Urinary bladder (tissue), 3 donors: ENCODE measurements at regions not wholly inside any gene's neighbourhood (a gene's known extent, or its start where the extent isn't known, plus 50 kb on each side); places are given as distances from the start of the nearest gene placed in this dataset.

Experiments used
- DNase-seq: peaks from one replicate; pipeline ENCODE4 v3.0.0-alpha.2; 2015; ENCODE audit errors: extremely low spot score
- H3K27ac ChIP-seq: one replicate; pipeline ENCODE4 v1.5.1; 2013; ENCODE audit warnings: low read depth, mild to moderate bottlenecking, moderate library complexity
- H3K36me3 ChIP-seq: one replicate; pipeline ENCODE4 v1.6.1; 2013; ENCODE audit warnings: mild to moderate bottlenecking, moderate library complexity; ENCODE audit not compliant: insufficient read depth
- H3K4me1 ChIP-seq: one replicate; pipeline ENCODE4 v1.6.1; 2013; ENCODE audit warnings: mild to moderate bottlenecking, moderate library complexity; ENCODE audit not compliant: insufficient read depth
- H3K4me3 ChIP-seq: one replicate; pipeline ENCODE4 v1.5.1; 2013; ENCODE audit warnings: low read depth, low read length
- WGBS: extraction: QIAGEN DNeasy Blood & Tissue Kit; methylation state at CpG from one replicate; pipeline ENCODE4 v1.1.7; 2013; 5-methylcytosine and 5-hydroxymethylcytosine counted together
- donor health status: healthy with polysubstance abuse.
- donor health status: healthy.

DNA sequence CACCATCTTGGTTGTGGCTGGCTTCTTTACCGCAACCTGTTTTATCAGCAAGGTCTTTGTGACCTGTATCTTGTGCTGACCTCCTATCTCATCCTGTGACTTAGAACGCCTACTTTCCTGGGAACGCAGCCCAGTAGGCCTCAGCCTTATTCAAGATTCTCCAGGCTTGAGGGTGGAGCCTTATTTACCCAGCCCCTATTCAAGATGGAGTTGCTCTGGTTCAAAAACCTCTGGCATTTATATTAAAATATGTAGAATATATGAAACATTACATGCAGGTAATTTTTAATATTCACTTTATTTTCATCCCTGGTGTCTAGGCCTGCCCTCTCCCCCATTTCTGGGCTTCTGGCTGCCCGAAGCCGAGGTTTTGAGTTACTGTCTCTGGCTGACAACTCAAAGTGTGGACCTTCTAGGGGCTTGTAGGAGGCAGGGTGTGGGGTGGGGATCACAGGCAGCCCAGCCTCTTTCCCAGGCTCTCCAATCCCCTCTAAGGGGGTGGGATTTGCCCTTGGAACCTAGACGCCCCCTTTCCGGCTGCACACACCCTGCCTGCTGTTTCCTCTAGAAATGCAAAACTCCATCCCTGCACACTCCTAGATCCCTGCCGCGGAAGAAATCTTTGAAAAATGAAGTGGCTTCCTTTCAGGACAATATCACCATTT, 152.0 kb downstream of the KCNJ12 start:
- Histone ChIP-seq H3K27ac (no peak overlapping the region), H3K4me3 (no peak overlapping the region), H3K4me1 (no peaks in the 10 kb centered on the region), H3K36me3 (no peaks in the 10 kb centered on the region)
- DNase-seq, result no peak
- 72% methylated on average over 9 of the region's 9 CpGs for WGBS

DNA sequence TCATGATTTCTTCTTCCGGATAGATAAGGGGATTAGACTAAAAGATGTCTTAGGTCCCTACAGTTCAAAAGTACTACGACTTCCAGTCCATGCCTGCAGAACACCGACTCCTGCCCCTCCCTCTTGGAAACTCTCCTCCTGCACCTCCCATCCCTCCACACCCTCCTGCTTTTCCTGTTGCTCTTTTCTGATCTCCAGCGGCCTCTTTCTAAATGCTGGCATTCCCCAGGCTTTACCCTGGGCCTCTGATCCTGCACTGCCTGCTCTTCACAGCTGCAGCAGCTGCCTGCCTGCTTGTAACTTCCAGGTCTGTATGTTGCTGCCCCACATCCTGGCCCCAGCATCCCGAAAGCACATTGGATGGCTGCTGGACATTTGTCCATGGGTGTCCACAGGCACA, 154.2 kb downstream of the KCNJ12 start:
- no peak for DNase-seq
- WGBS, result 50% methylated on average over 5 of the region's 5 CpGs
- H3K4me3 ChIP-seq, result no peak overlapping the region
- no peaks in the 10 kb centered on the region for H3K36me3 ChIP-seq
- H3K27ac ChIP-seq, result no peak overlapping the region
- H3K4me1 ChIP-seq, result no peaks in the 10 kb centered on the region

DNA sequence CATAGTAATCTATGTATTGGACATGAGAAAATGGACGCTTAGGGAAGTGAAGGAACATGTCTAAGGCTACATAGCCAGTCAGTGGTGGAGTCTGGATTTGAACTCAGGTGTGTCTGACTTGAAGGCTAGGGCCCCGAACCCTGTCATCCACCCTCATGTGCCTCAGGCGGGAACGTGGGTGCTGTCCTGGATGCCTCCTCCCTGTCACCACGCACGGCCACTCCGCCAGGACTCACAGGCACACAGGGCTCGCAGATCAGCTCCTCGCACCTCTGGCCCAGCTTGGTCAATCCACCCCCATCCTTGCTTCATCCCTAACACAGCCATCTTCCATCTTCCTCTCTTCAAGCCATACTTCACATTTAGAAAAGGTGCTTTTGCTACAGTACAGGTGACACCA, 154.7 kb downstream of the KCNJ12 start:
- no peak for DNase-seq
- Histone ChIP-seq H3K27ac (no peak overlapping the region), H3K36me3 (no peaks in the 10 kb centered on the region), H3K4me1 (no peaks in the 10 kb centered on the region), H3K4me3 (no peak overlapping the region)
- 94% methylated on average over 9 of the region's 9 CpGs for WGBS

DNA sequence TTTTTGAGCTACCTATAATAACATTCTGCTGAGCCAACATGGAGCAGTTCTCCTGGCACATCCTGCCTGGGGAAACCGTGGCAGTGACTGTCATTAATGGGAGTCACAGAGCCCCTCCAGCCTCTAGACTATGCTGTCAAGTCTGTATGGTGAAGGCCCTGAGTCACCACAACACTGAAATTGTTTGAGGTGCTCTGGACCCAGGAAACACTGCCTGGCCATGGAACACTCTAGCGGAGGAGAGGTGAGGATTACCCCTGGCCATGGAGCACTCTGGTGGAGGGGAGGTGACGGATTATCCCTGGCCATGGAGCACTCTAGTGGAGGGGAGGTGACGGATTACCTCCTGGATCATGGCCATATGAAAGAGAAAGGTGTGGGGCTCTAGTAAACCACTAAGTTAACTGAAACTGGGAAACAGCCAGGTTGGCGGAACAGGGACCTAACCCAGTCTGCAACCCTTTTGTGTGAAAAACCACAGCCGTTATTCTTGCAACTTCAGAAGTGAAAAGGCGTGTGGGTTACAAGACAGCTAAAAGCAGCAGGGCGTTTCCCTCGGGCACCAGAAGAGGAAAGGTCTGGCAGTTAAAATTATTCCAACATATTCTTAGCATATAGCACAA, 156.7 kb downstream of the KCNJ12 start:
- H3K4me3 ChIP-seq, result no peak overlapping the region
- WGBS, result 94% methylated on average over 9 of the region's 9 CpGs
- no peak overlapping the region for H3K27ac ChIP-seq
- H3K36me3 ChIP-seq, result no peaks in the 10 kb centered on the region
- no peak for DNase-seq
- no peaks in the 10 kb centered on the region for H3K4me1 ChIP-seq

DNA sequence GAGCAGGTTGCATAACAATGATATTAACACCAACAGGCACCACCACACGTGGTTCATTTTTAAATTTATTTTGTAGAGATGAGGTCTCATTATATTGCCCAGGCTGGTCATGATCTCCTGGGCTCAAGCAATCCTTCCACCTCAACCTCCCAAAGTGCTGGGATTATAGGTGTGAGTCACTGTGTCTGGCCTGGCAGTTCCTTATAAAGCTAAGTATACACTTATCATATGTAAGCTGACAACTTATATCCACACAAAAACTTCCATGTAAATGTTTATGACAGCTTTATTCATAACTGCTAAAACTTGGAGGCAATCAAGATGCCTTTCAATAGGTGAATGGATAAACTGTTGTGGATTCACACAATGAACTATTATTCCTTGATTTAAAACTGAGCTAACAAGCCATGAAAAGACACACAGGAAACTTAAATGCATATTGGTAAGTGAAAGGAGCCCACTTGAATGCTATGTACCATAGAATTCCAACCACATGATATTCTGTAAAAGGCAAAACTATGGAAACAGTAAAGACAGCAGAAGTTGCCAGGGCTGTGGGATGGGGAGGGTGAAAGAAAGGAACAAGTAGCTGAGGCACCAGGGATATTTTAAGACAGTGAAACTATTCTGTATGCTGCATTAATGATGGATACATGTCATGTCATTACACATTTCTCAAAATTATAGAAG, 156.5 kb upstream of the KCNJ18 start:
- WGBS, result 24% methylated on average over 1 of the region's 1 CpG
- Histone ChIP-seq H3K36me3 (no peaks in the 10 kb centered on the region), H3K27ac (no peak overlapping the region), H3K4me1 (no peaks in the 10 kb centered on the region), H3K4me3 (no peak overlapping the region)
- no peak for DNase-seq

DNA sequence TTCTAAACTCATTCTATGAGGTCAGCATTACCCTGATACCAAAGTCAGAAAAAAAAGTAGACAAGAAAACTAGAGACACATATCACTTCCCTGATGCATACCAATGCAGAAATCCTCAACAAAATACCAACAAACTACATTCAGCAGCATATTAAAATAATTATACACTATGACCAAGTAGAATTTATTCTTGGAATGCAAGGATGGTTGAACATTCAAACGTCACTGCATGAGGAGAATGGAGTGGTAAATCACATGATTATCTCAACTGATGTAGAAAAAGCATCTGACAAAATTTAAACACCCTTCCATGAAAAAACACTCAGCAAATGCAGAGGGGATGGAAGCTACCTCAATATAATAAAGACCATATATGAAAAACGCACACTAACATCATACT, 155.0 kb upstream of the KCNJ18 start:
- Histone ChIP-seq H3K27ac (no peak overlapping the region), H3K36me3 (no peaks in the 10 kb centered on the region), H3K4me1 (no peaks in the 10 kb centered on the region), H3K4me3 (no peak overlapping the region)
- 94% methylated on average over 2 of the region's 2 CpGs for WGBS
- DNase-seq, result no peak

DNA sequence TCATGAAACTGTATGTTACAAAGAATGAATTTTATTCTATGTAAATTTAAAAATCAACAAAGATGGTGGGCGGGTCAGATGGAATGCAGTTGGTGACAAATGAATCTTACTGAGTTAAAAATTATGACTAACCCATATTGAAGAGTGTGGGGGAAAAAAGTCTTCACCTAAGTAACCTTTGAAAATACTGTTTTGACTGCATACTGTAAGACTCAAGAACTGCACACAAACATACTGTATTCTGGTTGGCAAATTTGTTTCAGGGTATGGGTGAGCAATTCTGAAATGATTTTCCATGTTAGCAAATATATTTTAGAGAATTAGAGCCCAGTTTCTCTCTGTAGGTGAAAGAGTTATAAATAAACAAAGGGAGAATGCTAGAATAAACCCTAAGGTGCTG, 153.7 kb upstream of the KCNJ18 start:
- no peaks in the 10 kb centered on the region for H3K36me3 ChIP-seq
- 99% methylated on average over 1 of the region's 1 CpG for WGBS
- no peaks in the 10 kb centered on the region for H3K4me1 ChIP-seq
- H3K27ac ChIP-seq, result no peak overlapping the region
- DNase-seq, result no peak
- no peak overlapping the region for H3K4me3 ChIP-seq

DNA sequence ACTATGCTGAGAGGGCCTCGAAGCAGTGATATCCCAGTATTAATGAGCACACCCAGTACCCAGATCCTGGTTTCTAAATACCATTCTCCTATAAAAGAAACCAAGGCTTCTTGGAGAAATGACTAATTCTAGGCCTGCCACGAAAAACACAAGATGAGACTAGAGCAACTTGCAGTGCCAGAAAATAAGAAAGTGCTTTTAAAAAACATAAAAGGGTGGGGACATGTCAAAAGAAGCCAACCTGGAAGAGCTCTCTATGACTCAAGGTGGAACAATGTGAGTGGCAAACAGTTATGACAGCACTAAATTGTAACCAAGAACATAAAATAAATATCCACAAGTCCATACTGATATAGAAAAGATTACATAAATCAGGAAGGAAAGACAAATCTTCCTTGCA, 153.2 kb upstream of the KCNJ18 start:
- H3K4me1 ChIP-seq, result no peaks in the 10 kb centered on the region

DNA sequence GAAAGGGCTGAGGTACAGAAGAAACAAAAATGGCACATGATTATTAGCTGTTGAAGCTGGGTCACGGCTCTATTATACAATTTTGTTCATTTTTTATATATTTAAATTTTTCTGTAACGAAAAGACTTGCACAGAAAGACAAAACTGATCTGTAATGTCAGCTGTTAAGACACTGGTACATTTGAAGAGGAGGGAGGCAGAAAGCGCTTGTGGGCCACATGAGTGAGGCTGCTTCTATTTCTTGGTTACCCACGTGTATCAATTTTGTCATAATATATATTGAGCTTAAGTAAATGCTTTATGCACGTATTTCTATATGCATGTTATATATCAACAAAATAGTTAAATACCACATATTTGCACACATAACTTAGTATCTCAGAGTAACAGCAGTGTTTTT, 151.8 kb upstream of the KCNJ18 start:
- Histone ChIP-seq H3K4me1 (no peaks in the 10 kb centered on the region), H3K4me3 (no peak overlapping the region), H3K36me3 (no peaks in the 10 kb centered on the region), H3K27ac (no peak overlapping the region)
- no peak for DNase-seq
- 93% methylated on average over 5 of the region's 5 CpGs for WGBS

More for the DNA sequence above, 153.2 kb upstream of the KCNJ18 start:
- DNase-seq, result no peak
- no peak overlapping the region for H3K27ac ChIP-seq
- H3K36me3 ChIP-seq, result no peaks in the 10 kb centered on the region
- 43% methylated on average over 2 of the region's 2 CpGs for WGBS
- H3K4me3 ChIP-seq, result no peak overlapping the region

DNA sequence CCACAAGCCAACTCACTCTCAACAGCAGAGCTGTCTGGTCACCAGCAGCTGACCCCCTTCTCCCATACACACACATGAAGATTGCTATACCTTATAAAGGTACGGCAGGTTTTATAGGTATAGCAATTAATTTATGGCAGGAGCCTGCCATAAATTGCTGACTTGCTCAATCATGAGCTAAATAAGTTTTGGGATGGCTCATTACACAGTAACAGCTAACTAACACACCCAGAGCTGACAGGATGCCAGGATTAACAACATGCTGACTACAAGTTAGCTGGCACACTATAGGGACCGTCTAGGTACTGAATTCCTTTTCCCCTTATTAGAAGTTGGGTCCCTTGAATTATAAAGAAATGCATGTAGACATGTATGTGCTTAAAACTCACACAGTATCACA, 150.3 kb upstream of the KCNJ18 start:
- 72% methylated on average over 2 of the region's 2 CpGs for WGBS
- DNase-seq, result no peak

DNA sequence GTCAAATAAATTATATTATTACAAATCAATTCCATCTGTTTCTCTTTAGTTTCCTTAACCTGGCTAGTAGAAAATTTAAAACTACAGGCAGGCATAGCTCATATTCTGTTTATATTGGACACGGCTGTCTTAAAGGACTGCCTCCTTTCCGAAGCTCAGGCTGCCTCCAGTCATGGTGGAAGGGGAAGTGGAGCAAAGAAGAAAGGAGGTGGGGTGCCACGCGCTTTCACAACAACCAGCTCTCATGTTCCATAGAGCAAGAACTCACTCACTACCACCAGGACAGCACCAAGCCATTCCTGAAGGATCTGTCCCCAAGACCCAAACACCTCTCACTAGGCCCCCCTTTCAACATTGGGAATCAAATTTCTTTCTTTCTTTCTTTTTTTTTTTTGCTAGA, 149.3 kb upstream of the KCNJ18 start:
- H3K4me3 ChIP-seq, result no peak overlapping the region
- no peak overlapping the region for H3K27ac ChIP-seq
- no peak for DNase-seq
- no peaks in the 10 kb centered on the region for H3K4me1 ChIP-seq
- no peaks in the 10 kb centered on the region for H3K36me3 ChIP-seq
- 78% methylated on average over 4 of the region's 4 CpGs for WGBS

More for the DNA sequence above, 150.3 kb upstream of the KCNJ18 start:
- no peak overlapping the region for H3K27ac ChIP-seq
- no peaks in the 10 kb centered on the region for H3K4me1 ChIP-seq
- no peak overlapping the region for H3K4me3 ChIP-seq
- H3K36me3 ChIP-seq, result no peaks in the 10 kb centered on the region

DNA sequence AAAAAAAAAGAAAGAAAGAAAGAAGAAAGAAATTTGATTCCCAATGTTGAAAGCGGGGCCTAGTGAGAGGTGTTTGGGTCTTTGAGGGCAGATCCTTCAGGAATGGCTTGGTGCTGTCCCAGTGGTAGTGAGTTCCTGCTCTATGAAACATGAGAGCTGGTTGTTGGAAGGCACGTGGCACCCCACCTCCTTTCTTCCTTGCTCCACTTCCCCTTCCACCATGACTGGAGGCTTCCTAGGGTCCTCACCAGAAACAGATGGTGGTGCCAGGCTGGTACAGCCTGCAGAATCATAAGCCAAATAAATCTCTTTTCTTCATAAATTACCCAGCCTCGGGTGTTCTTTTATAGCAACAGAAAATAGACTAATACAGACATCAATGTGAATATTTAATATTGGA, 147.3 kb upstream of the KCNJ18 start:
- no peak for DNase-seq
- no peaks in the 10 kb centered on the region for H3K4me1 ChIP-seq
- H3K27ac ChIP-seq, result no peak overlapping the region
- H3K36me3 ChIP-seq, result no peaks in the 10 kb centered on the region
- no peak overlapping the region for H3K4me3 ChIP-seq
- 89% methylated on average over 3 of the region's 3 CpGs for WGBS

DNA sequence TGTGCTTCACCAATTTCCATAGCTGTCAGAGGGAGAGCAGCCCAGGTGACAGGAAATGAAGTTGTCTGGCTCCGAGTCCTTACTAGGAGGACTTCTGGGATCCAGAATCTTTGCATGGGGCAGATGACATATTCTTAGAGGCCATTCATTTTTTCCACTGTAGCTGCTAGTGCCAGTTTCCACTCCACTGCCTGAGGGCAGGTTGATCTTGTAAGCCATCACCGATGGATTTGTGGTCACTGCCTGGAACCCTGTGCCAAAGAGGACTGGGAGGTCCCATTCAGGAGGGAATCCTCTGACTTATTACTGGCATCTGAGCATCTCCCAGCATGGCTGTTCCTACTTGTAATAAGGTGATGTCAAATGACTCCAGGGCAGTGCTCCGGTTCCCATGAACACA, 144.1 kb upstream of the KCNJ18 start:
- 83% methylated on average over 3 of the region's 3 CpGs for WGBS
- Histone ChIP-seq H3K27ac (no peak overlapping the region), H3K4me1 (no peaks in the 10 kb centered on the region), H3K36me3 (no peaks in the 10 kb centered on the region), H3K4me3 (no peak overlapping the region)
- DNase-seq, result no peak

DNA sequence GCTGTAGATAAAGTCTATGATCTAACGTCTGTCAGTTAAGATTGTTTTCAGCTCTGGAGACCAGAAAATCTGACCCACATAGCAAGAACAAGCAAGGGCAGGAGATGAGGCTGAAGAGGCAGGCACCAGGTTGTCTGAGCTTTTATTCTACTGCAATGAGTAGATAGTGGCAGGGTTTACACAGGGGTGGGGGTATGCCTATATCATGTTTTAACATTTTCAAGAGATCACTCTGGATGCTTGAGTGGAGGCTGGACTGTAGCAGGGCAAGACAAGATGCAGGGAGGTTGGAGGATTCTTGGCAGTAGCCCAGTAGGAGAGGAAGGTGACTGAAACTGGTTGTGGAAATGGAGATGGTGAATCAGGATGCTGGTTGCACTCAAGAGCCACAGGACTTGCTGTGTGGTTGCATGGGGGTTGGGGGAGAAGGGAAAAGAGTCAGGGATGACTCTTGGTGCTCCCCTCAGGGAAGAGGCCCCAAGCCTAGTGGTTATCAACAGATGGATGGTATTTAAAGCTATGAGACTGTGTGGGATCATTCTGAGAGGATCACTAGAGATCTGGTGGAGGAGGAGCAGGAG, 143.1 kb upstream of the KCNJ18 start:
- Histone ChIP-seq H3K4me1 (no peaks in the 10 kb centered on the region), H3K4me3 (no peak overlapping the region), H3K27ac (no peak overlapping the region), H3K36me3 (no peaks in the 10 kb centered on the region)
- no peak for DNase-seq
- WGBS, result 73% methylated on average over 1 of the region's 1 CpG
